HEK293 (cell line): ENCODE measurements at regions not wholly inside any gene's neighbourhood (a gene's known extent, or its start where the extent isn't known, plus 50 kb on each side); places are given as distances from the start of the nearest gene placed in this dataset.

ENCODE experiments used
- CTCF ChIA-PET: fragments of 350-600 bp; formaldehyde crosslinking; extraction: SDS; loops from one replicate; lab custom pipeline; 2021; ENCODE audit warnings: antibody characterized with exemption; lab: Yijun Ruan, JAX
- POLR2A ChIA-PET: fragments of 300-600 bp; formaldehyde crosslinking; extraction: SDS; loops from one replicate; lab custom pipeline; 2020; ENCODE audit warnings: antibody characterized with exemption, inconsistent platforms; lab: Yijun Ruan, JAX
- H3K27ac ChIP-seq: fragments of 200-500 bp; sonication (Bioruptor generic); 2 replicates; pipeline ENCODE4 v1.5.1; 2014; ENCODE audit warnings: low read depth, low read length, control low read depth, inconsistent platforms; ENCODE audit errors: extremely low read depth
- H3K36me3 ChIP-seq, 2 experiments: fragments of 200-500 bp in 1 of 2; sonication (Bioruptor generic) in 1 of 2; 1 replicate in 1 of 2; 2 replicates in 1 of 2; pipeline ENCODE4 v1.5.1; 2014 to 2017; ENCODE audit warnings: inconsistent platforms in 2 of 2, low read length in 2 of 2; ENCODE audit not compliant: control insufficient read depth in 2 of 2, insufficient read depth in 1 of 2
- H3K4me1 ChIP-seq: fragments of 200-500 bp; sonication (Bioruptor generic); 2 replicates; pipeline ENCODE4 v1.5.1; 2014; ENCODE audit warnings: mild to moderate bottlenecking, low read length, inconsistent platforms; ENCODE audit not compliant: control insufficient read depth, insufficient read depth
- H3K4me3 ChIP-seq: 2 replicates; pipeline ENCODE4 v1.5.1; 2011; ENCODE audit warnings: low read depth, mild to moderate bottlenecking, control low read depth, low read length, moderate library complexity
- H3K9me3 ChIP-seq: fragments of 200-500 bp; sonication (Bioruptor generic); 2 replicates; pipeline ENCODE4 v1.5.1; 2014; ENCODE audit warnings: low read depth, low read length, inconsistent platforms; ENCODE audit not compliant: control insufficient read depth, insufficient read depth
- BCL6B ChIP-seq: fragments of 450-650 bp; formaldehyde crosslinking; IDR thresholded peaks from 2 replicates; pipeline ENCODE4 v1.5.1; 2017; ENCODE audit warnings: missing biosample characterization, missing genetic modification characterization
- CTCF ChIP-seq: fragments of 450-650 bp; formaldehyde crosslinking; IDR thresholded peaks from 2 replicates; pipeline ENCODE4 v1.5.1; 2016; ENCODE audit warnings: missing biosample characterization, missing genetic modification characterization
- GFI1B ChIP-seq: fragments of 450-650 bp; formaldehyde crosslinking; IDR thresholded peaks from 2 replicates; pipeline ENCODE4 v1.5.1; 2016; ENCODE audit warnings: missing biosample characterization, missing genetic modification characterization
- GLI4 ChIP-seq: fragments of 450-650 bp; formaldehyde crosslinking; IDR thresholded peaks from 2 replicates; pipeline ENCODE4 v1.5.1; 2016; ENCODE audit warnings: missing biosample characterization, missing genetic modification characterization
- HOXD13 ChIP-seq: sonication (generic); formaldehyde crosslinking; IDR thresholded peaks from 2 replicates; pipeline ENCODE4 v1.8.0; 2022; ENCODE audit warnings: missing genetic modification reagents, borderline replicate concordance
- KLF8 ChIP-seq: fragments of 450-650 bp; formaldehyde crosslinking; IDR thresholded peaks from 2 replicates; pipeline ENCODE4 v1.5.1; 2016; ENCODE audit warnings: missing biosample characterization, missing genetic modification characterization
- REPIN1 ChIP-seq: fragments of 450-650 bp; formaldehyde crosslinking; IDR thresholded peaks from 2 replicates; pipeline ENCODE4 v1.5.1; 2017; ENCODE audit warnings: missing biosample characterization, missing genetic modification characterization, low read depth
- SP3 ChIP-seq: fragments of 450-650 bp; formaldehyde crosslinking; IDR thresholded peaks from 2 replicates; pipeline ENCODE4 v1.5.1; 2016; ENCODE audit warnings: missing biosample characterization, missing genetic modification characterization
- TCF7L2 ChIP-seq: IDR thresholded peaks from 2 replicates; pipeline ENCODE4 v1.6.1; 2011; ENCODE audit warnings: low read depth, mild to moderate bottlenecking, inconsistent platforms, low read length, moderate library complexity, borderline replicate concordance
- ZBTB20 ChIP-seq: fragments of 450-650 bp; formaldehyde crosslinking; IDR thresholded peaks from 2 replicates; pipeline ENCODE4 v1.5.1; 2016; ENCODE audit warnings: missing biosample characterization, missing genetic modification characterization
- ZNF133 ChIP-seq: fragments of 450-650 bp; formaldehyde crosslinking; IDR thresholded peaks from 2 replicates; pipeline ENCODE4 v1.5.1; 2016; ENCODE audit warnings: missing biosample characterization, missing genetic modification characterization
- ZNF23 ChIP-seq: fragments of 450-650 bp; formaldehyde crosslinking; IDR thresholded peaks from 2 replicates; pipeline ENCODE4 v1.5.1; 2016; ENCODE audit warnings: missing biosample characterization, missing genetic modification characterization, borderline replicate concordance
- ZNF292 ChIP-seq: fragments of 450-650 bp; formaldehyde crosslinking; IDR thresholded peaks from 2 replicates; pipeline ENCODE4 v1.5.1; 2016; ENCODE audit warnings: low read depth, missing biosample characterization, missing genetic modification characterization, borderline replicate concordance
- ZNF433 ChIP-seq: fragments of 450-650 bp; formaldehyde crosslinking; IDR thresholded peaks from 2 replicates; pipeline ENCODE4 v1.5.1; 2016; ENCODE audit warnings: missing biosample characterization, missing genetic modification characterization, low read depth
- ZNF501 ChIP-seq: fragments of 450-650 bp; formaldehyde crosslinking; IDR thresholded peaks from 2 replicates; pipeline ENCODE4 v1.5.1; 2016; ENCODE audit warnings: missing biosample characterization, missing genetic modification characterization
- ZNF571 ChIP-seq: fragments of 450-650 bp; formaldehyde crosslinking; IDR thresholded peaks from 2 replicates; pipeline ENCODE4 v1.5.0; 2017; ENCODE audit warnings: missing biosample characterization, missing genetic modification characterization
- ZNF639 ChIP-seq: fragments of 450-650 bp; formaldehyde crosslinking; IDR thresholded peaks from 2 replicates; pipeline ENCODE4 v1.5.1; 2016; ENCODE audit warnings: missing biosample characterization, missing genetic modification characterization
- ZNF76 ChIP-seq: fragments of 450-650 bp; formaldehyde crosslinking; IDR thresholded peaks from 2 replicates; pipeline ENCODE4; 2016; ENCODE audit warnings: low read depth, missing biosample characterization, missing genetic modification characterization, borderline replicate concordance

GRCh38 chr3:124519591-124520194, 210.6 kb upstream of the UMPS start:
- CTCF ChIA-PET: no interaction called here
- Histone ChIP-seq H3K36me3 (no peaks in the 10 kb centered on the region), H3K4me3 (no peak overlapping the region), H3K4me1 (no peaks in the 10 kb centered on the region), H3K27ac (no peak overlapping the region)
- TF ChIP-seq REPIN1 (tag by site-specific recombination) (no peak), ZNF23 (tag by site-specific recombination) (no peak), CTCF (tag by site-specific recombination) (no peak), ZNF571 (tag by site-specific recombination) (no peak)
- TF ChIP-seq, all 188 proteins: peak for 0
- no peaks in the 10 kb centered on the region for H3K9me3 ChIP-seq
- POLR2A ChIA-PET: no interaction called here

- Histone ChIP-seq H3K4me1 (no peaks in the 10 kb centered on the region), H3K27ac (no peak overlapping the region), H3K36me3 (no peaks in the 10 kb centered on the region)
- TF ChIP-seq ZNF433 (tag by site-specific recombination) (no peak), REPIN1 (tag by site-specific recombination) (no peak)
- TF ChIP-seq, all 188 proteins: peak for 0
- no peaks in the 10 kb centered on the region for H3K9me3 ChIP-seq
- H3K4me3 ChIP-seq: no peak overlapping the region
- ChIA-PET POLR2A (no interaction called here), CTCF (interaction anchor here (0.5 kb wide), 1 partner anchor 96 kb away, joined by 3 read pairs; no protein-coding TSS in a partner anchor)
Measured at GRCh38 chr3:124520970-124521369, 209.3 kb upstream of the UMPS start.

GRCh38 chr3:124522082-124522625, 208.1 kb upstream of the UMPS start:
- POLR2A ChIA-PET: no interaction called here
- CTCF ChIA-PET: interaction anchor here (1.1 kb wide), 1 partner anchor 10 kb away, joined by 4 read pairs; no protein-coding TSS in a partner anchor
- TF ChIP-seq HOXD13 (CRISPR knock-in tag) (no peak), ZNF133 (tag by site-specific recombination) (no peak), ZBTB20 (tag by site-specific recombination) (no peak), SP3 (no peak), ZNF501 (tag by site-specific recombination) (no peak), ZNF76 (tag by site-specific recombination) (no peak), BCL6B (tag by site-specific recombination) (no peak), GLI4 (tag by site-specific recombination) (no peak), GFI1B (tag by site-specific recombination) (no peak), ZNF23 (tag by site-specific recombination) (no peak), KLF8 (no peak), ZNF292 (tag by site-specific recombination) (no peak), TCF7L2 (no peak), ZNF639 (no peak)
- H3K27ac ChIP-seq: no peak overlapping the region
- no peaks in the 10 kb centered on the region for H3K36me3 ChIP-seq
- no peaks in the 10 kb centered on the region for H3K9me3 ChIP-seq
- no peak overlapping the region for H3K4me3 ChIP-seq
- no peaks in the 10 kb centered on the region for H3K4me1 ChIP-seq
